ENCODE measurements at regions not wholly inside any gene's neighbourhood (a gene's known extent, or its start where the extent isn't known, plus 50 kb on each side); places are given as distances from the start of the nearest gene placed in this dataset.

GRCh38 chr9:80251778-80252177 lies 680.0 kb downstream of the TLE4 start:
- TF ChIP-seq CTCF (optimal IDR thresholded peaks at IDR 0.05 in 1 of 3, IDR thresholded peaks at IDR 0.05 in 1 of 3, conservative IDR thresholded peaks at IDR 0.05 in 1 of 3; ENCODE audit: extremely low read depth in 1 of 3, insufficient read depth in 2 of 3, low read length in 3 of 3) (no peak), EZH2 (IDR thresholded peaks at IDR 0.05; ENCODE audit: low read length) (no peak)
